ENCODE measurements at regions not wholly inside any gene's neighbourhood (a gene's known extent, or its start where the extent isn't known, plus 50 kb on each side); places are given as distances from the start of the nearest gene placed in this dataset.

GRCh38 chr6:140854318-140854717 lies 1278.4 kb upstream of the GJE1 start:
- no peak for DNase-seq

GRCh38 chr6:140850438-140850837 lies 1282.3 kb upstream of the GJE1 start:
- no peak for DNase-seq

- DNase-seq: no peak
Measured at GRCh38 chr6:140849456-140849855, 1283.3 kb upstream of the GJE1 start.

- DNase-seq: no peak
Measured at GRCh38 chr6:140847262-140847645, 1285.5 kb upstream of the GJE1 start.

- no peak for DNase-seq
Measured at GRCh38 chr6:140846503-140847261, 1286.0 kb upstream of the GJE1 start.

GRCh38 chr6:140845701-140846100 lies 1287.0 kb upstream of the GJE1 start:
- no peak for DNase-seq

GRCh38 chr6:140844167-140844566 lies 1288.6 kb upstream of the GJE1 start:
- no peak for DNase-seq

- DNase-seq: no peak
Measured at GRCh38 chr6:140833408-140833807, 1299.3 kb upstream of the GJE1 start.

GRCh38 chr6:140830666-140831065 lies 1302.1 kb upstream of the GJE1 start:
- no peak for DNase-seq

- DNase-seq: no peak
Measured at GRCh38 chr6:140828856-140829255, 1303.9 kb upstream of the GJE1 start.

- no peak for DNase-seq
Measured at GRCh38 chr6:140827593-140827992, 1305.1 kb upstream of the GJE1 start.

- DNase-seq: no peak
Measured at GRCh38 chr6:140825731-140826130, 1307.0 kb upstream of the GJE1 start.

GRCh38 chr6:140824595-140824994 lies 1308.1 kb upstream of the GJE1 start:
- no peak for DNase-seq

- no peak for DNase-seq
Measured at GRCh38 chr6:140821196-140821595, 1311.5 kb upstream of the GJE1 start.

GRCh38 chr6:140817176-140817575 lies 1315.5 kb upstream of the GJE1 start:
- no peak for DNase-seq

- DNase-seq: no peak
Measured at GRCh38 chr6:140816681-140817080, 1316.0 kb upstream of the GJE1 start.

GRCh38 chr6:140812636-140813035 lies 1320.1 kb upstream of the GJE1 start:
- no peak for DNase-seq

- no peak for DNase-seq
Measured at GRCh38 chr6:140811642-140812041, 1321.1 kb upstream of the GJE1 start.

GRCh38 chr6:140809694-140810101 lies 1323.0 kb upstream of the GJE1 start:
- no peak for DNase-seq

GRCh38 chr6:140806431-140806830 lies 1326.3 kb upstream of the GJE1 start:
- DNase-seq: no peak

- DNase-seq: no peak
Measured at GRCh38 chr6:140794544-140794943, 1338.2 kb upstream of the GJE1 start.

- DNase-seq: no peak
Measured at GRCh38 chr6:140790109-140790508, 1342.6 kb upstream of the GJE1 start.

GRCh38 chr6:140789466-140789865 lies 1343.3 kb upstream of the GJE1 start:
- no peak for DNase-seq

GRCh38 chr6:140785926-140786325 lies 1346.8 kb upstream of the GJE1 start:
- DNase-seq: no peak

GRCh38 chr6:140784573-140784972 lies 1348.2 kb upstream of the GJE1 start:
- no peak for DNase-seq
